Mesodermal cell (in vitro differentiated cells): ENCODE measurements at regions not wholly inside any gene's neighbourhood (a gene's known extent, or its start where the extent isn't known, plus 50 kb on each side); places are given as distances from the start of the nearest gene placed in this dataset.

Experiments used
- H3K27ac ChIP-seq: 2 replicates; pipeline ENCODE4 v1.7.0; 2013; ENCODE audit warnings: mild to moderate bottlenecking, low read depth, low read length, moderate library complexity; ENCODE audit not compliant: severe bottlenecking
- H3K36me3 ChIP-seq: 2 replicates; pipeline ENCODE4 v1.7.1; 2013; ENCODE audit warnings: mild to moderate bottlenecking, low read length, moderate library complexity; ENCODE audit not compliant: control insufficient read depth, insufficient read depth
- H3K4me1 ChIP-seq: one replicate; pipeline ENCODE4 v1.7.1; 2013; ENCODE audit warnings: mild to moderate bottlenecking, low read length; ENCODE audit not compliant: insufficient read depth, control insufficient read depth, poor library complexity, severe bottlenecking
- H3K4me3 ChIP-seq: 2 replicates; pipeline ENCODE4 v1.7.0; 2013; ENCODE audit warnings: low read length, control low read depth, mild to moderate bottlenecking; ENCODE audit not compliant: insufficient read depth, poor library complexity, severe bottlenecking; ENCODE audit errors: extremely low read depth
- H3K9me3 ChIP-seq: 2 replicates; pipeline ENCODE4 v1.7.1; 2013; ENCODE audit warnings: mild to moderate bottlenecking, low read length, moderate library complexity; ENCODE audit not compliant: control insufficient read depth
- WGBS, 2 experiments: methylation state at CpG; one replicate each; pipeline ENCODE4 v1.1.5; 2013; ENCODE audit warnings: missing lambda C conversion rate in 2 of 2; ENCODE audit not compliant: insufficient coverage in 2 of 2; 5-methylcytosine and 5-hydroxymethylcytosine counted together

DNA sequence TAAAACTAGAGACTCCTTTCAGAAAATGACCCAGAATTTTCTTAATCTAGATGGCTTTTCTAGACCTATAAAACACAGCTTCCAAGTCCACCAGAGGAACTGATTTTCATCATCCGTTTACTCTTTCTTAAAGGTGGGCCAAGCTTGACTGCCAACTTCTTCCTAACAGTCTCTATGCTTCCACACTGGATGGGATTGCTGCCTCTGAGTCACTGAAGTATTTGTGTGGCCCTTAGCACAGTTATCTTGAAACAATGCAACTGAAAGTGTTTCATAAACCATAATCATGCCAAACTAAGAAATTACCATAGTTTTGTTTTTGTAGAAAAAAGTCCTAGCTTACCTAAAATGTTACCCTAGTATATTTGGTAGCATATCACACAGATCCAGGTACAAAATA is 985.7 kb downstream of the TUSC7 start:
- Histone ChIP-seq H3K27ac (no peak overlapping the region), H3K4me3 (no peak overlapping the region), H3K9me3 (no peaks in the 10 kb centered on the region), H3K36me3 (no peaks in the 10 kb centered on the region), H3K4me1 (peaks cover 8% of the 10 kb centered on the region)
- WGBS, 2 experiments = 83 to 100% methylated on average over 1 of the region's 1 CpG

DNA sequence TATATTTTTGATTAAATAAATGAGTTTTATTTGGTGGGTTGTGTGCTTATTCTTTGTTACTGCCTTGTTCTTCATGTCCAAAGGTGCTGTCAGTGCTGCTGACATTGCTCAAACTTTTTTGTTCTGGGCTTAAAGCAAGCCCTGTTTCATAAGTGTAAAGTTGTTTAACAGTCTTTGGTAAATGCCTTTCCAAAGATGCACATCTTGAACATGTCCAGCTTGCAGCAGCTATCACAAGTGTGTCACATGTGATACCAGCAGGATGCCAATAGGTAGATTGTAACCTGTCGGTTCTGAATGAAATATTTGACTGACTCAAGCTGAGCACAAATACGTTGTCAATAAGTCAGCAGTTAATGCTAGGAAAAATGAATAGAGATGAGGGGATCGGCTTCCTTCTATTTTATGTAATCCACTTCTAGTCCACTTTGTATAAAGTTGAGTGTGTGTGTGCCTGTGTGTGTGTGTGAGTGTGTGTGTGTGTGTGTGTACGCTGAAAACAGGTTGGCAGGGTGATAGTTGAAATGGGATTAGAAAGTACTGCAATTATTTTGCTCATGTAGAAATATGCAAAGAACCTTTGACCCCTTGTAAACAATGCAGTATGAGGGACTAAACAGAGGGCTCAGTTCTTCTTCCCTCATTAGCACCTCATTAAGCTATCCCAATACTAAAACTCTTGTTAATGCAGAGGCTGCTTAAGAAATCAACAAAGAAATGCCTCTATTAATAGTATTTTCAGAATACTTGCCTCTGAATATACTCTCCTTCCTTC is 986.5 kb downstream of the TUSC7 start:
- Histone ChIP-seq H3K4me1 (peaks cover 8% of the 10 kb centered on the region), H3K9me3 (no peaks in the 10 kb centered on the region), H3K4me3 (no peak overlapping the region), H3K36me3 (no peaks in the 10 kb centered on the region), H3K27ac (no peak overlapping the region)
- 73 to 90% methylated on average over 2 to 3 of the region's 4 CpGs for WGBS, 2 experiments

DNA sequence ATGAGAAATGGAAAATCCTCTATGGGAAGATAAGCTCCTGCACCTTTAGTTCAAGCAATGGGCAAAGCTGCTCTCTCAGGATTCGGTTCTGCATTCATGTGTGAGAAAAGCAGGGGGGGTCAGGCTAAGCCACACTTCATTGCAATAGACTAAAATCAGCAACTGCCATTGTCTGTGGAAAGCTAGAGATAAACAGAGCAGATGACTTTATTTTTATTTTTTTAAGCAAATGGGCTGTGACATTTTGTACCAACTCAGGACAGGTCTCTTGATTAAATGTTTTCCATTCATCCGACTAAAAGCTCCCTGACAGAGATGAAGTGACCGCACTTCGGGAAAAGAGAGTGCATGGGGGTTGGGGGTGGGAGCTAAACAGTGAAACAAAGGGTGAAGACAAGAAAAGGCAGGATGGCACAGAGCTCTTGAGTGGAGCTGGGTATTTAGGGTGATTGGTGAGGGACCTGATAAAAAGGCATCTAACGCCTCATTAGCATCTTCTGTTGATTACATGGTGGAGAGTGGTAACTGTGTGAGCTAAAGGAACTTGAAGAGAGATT is 987.4 kb downstream of the TUSC7 start:
- Histone ChIP-seq H3K4me1 (peaks cover 3% of the 10 kb centered on the region), H3K27ac (no peak overlapping the region), H3K4me3 (no peak overlapping the region)

DNA sequence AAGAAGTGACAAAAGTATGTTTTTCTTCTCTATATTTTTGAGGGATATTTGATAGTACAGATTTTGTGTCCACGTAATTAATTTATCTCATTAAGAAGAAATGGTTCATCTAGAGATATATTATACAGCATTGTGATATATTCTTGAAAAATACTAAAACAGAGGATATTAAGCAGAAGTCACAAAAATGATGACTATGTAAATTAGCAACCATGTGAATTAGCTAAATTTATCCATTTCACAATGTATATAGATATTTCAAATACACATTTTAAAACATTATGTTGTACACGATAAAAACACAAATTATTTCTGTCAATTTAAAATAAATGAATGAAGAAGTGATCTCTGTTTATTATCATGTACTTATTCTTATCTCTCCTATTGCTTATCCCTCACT is 989.5 kb downstream of the TUSC7 start:
- Histone ChIP-seq H3K27ac (no peak overlapping the region), H3K36me3 (no peaks in the 10 kb centered on the region), H3K4me1 (no peaks in the 10 kb centered on the region), H3K4me3 (no peak overlapping the region), H3K9me3 (no peaks in the 10 kb centered on the region)
- WGBS, 2 experiments = no CpG with 5 or more reads among the region's 2 CpGs

More for the DNA sequence above, 987.4 kb downstream of the TUSC7 start:
- WGBS, 2 experiments = 50 to 63% methylated on average over 4 to 5 of the region's 5 CpGs
- Histone ChIP-seq H3K36me3 (no peaks in the 10 kb centered on the region), H3K9me3 (no peaks in the 10 kb centered on the region)

- Histone ChIP-seq H3K27ac (no peak overlapping the region), H3K36me3 (no peaks in the 10 kb centered on the region), H3K4me3 (no peak overlapping the region), H3K4me1 (no peaks in the 10 kb centered on the region), H3K9me3 (no peaks in the 10 kb centered on the region)
- 83 to 100% methylated on average over 1 of the region's 6 CpGs for WGBS, 2 experiments
Measured at GRCh38 chr3:117700573-117701360, 991.2 kb downstream of the TUSC7 start.

DNA sequence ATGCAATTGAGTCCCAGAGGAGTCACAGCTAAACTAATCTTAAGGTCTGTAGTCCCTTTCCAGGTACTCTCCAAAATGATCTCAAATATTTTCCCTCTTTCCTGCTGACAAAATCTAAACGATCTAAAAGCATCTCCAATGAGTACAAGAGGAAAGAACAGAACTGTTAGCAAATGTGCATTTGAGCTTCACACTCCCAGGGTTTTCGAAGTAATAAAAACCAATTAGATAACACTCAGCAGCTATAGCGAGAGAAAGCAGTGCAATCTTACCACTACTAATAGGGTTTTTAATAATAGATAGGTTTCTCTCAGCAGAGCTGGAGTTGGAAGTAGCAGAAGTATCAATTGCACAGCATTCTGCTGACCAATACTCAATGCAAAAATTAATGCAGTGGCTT is 995.4 kb downstream of the TUSC7 start:
- no peak overlapping the region for H3K4me3 ChIP-seq
- no peaks in the 10 kb centered on the region for H3K9me3 ChIP-seq
- H3K4me1 ChIP-seq = peaks cover 6% of the 10 kb centered on the region
- 60% methylated on average over 1 of the region's 3 CpGs; no CpG with 5 or more reads in 1 of the 2 experiments for WGBS, 2 experiments
- no peak overlapping the region for H3K27ac ChIP-seq
- no peaks in the 10 kb centered on the region for H3K36me3 ChIP-seq

DNA sequence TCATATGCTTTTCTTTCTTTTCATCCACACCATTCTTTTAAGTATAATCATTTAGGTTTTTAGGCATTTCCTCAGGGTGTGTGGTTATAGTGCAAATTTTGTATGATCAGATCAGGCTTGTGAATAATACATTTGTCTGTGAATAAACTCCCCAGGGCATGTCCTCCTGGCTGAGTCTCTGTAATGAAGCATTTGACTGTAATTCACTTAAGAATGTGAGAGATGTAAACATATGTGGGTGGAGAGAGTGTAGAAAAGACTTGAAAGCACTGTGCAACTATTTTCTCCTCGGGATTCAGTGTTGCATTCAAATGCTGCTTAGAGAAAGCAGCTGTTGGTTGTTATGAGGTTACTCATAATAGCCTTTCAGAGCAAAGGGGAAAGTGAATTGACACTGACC is 996.5 kb downstream of the TUSC7 start:
- H3K4me3 ChIP-seq = no peak overlapping the region
- H3K36me3 ChIP-seq = no peaks in the 10 kb centered on the region
- H3K27ac ChIP-seq = no peak overlapping the region
- H3K4me1 ChIP-seq = peaks cover 6% of the 10 kb centered on the region
- 67 to 75% methylated on average over 1 of the region's 1 CpG for WGBS, 2 experiments
- H3K9me3 ChIP-seq = no peaks in the 10 kb centered on the region

- 83% methylated on average over 1 of the region's 2 CpGs; no CpG with 5 or more reads in 1 of the 2 experiments for WGBS, 2 experiments
Measured at GRCh38 chr3:117706756-117707155, 997.2 kb downstream of the TUSC7 start.

DNA sequence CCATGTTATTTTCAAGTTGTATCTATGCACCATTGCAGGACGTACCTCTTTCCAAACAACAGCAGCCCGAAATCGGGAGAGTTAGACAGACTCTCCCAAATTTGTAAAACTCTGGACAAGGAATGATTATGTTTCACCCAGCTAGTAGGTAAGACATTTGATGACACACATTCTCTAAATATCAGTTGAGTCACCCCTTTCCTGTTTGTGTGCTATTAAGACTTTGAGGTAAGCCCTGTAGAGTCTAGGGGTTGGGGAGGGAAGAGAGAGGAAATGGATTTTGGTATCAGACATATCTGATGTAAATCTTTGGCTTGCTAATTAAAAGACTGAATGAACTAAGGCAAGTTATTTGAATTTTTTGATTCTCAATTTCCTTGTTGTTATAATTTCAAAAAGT is 999.0 kb downstream of the TUSC7 start:
- Histone ChIP-seq H3K36me3 (no peaks in the 10 kb centered on the region), H3K27ac (no peak overlapping the region), H3K4me1 (peaks cover 6% of the 10 kb centered on the region), H3K4me3 (no peak overlapping the region), H3K9me3 (no peaks in the 10 kb centered on the region)
- WGBS, 2 experiments = 100% methylated on average over 1 to 3 of the region's 3 CpGs

More at GRCh38 chr3:117706756-117707155, 997.2 kb downstream of the TUSC7 start:
- peaks cover 6% of the 10 kb centered on the region for H3K4me1 ChIP-seq
- no peak overlapping the region for H3K4me3 ChIP-seq
- H3K36me3 ChIP-seq = no peaks in the 10 kb centered on the region
- H3K27ac ChIP-seq = no peak overlapping the region
- no peaks in the 10 kb centered on the region for H3K9me3 ChIP-seq

GRCh38 chr3:117709108-117709507 is 999.5 kb downstream of the TUSC7 start:
- Histone ChIP-seq H3K4me3 (no peak overlapping the region), H3K36me3 (no peaks in the 10 kb centered on the region), H3K4me1 (peaks cover 6% of the 10 kb centered on the region), H3K9me3 (no peaks in the 10 kb centered on the region), H3K27ac (no peak overlapping the region)
- no CpG with 5 or more reads among the region's 2 CpGs for WGBS, 2 experiments
